Naive B cell (primary cell): ENCODE measurements at regions not wholly inside any gene's neighbourhood (a gene's known extent, or its start where the extent isn't known, plus 50 kb on each side); places are given as distances from the start of the nearest gene placed in this dataset.
A peak's percentile ranks its signal among the peaks of the same experiment; 100 is the strongest.

Experiments used
- ATAC-seq, 2 donors: fragments of 150-1000 bp; cut with Tn5 transposase; 2 replicates each; pipeline ENCODE4 v1.10.0; 2021; ENCODE audit warnings: low read depth in 2 of 2, mild to moderate bottlenecking in 2 of 2, moderate library complexity in 2 of 2
- DNase-seq: peaks from one replicate; pipeline ENCODE4 v3.0.0; 2022
- H3K27ac Mint-ChIP-seq, 6 donors: one replicate each; pipeline ENCODE4 v1.8.0; 2020 to 2022; ENCODE audit warnings: mild to moderate bottlenecking in 6 of 6, mixed read lengths in 6 of 6, moderate library complexity in 5 of 6, inconsistent platforms in 2 of 6
- H3K27me3 Mint-ChIP-seq, 3 donors: one replicate each; pipeline ENCODE4 v1.8.0; 2021 to 2022; ENCODE audit warnings: mixed read lengths in 3 of 3, mild to moderate bottlenecking in 1 of 3
- H3K36me3 Mint-ChIP-seq, 2 donors: one replicate each; pipeline ENCODE4 v1.8.0; 2020 to 2022; ENCODE audit warnings: mixed read lengths in 2 of 2, inconsistent platforms in 1 of 2, mild to moderate bottlenecking in 1 of 2
- H3K4me1 Mint-ChIP-seq, 3 donors: one replicate each; pipeline ENCODE4 v1.8.0; 2020 to 2022; ENCODE audit warnings: mixed read lengths in 3 of 3, inconsistent platforms in 1 of 3, mild to moderate bottlenecking in 1 of 3, moderate library complexity in 1 of 3
- H3K4me3 Mint-ChIP-seq, 8 donors: one replicate each; pipeline ENCODE4 v1.8.0; 2020 to 2022; ENCODE audit warnings: mild to moderate bottlenecking in 8 of 8, mixed read lengths in 8 of 8, moderate library complexity in 8 of 8, inconsistent platforms in 2 of 8
- H3K9me3 Mint-ChIP-seq, 7 donors: one replicate each; pipeline ENCODE4 v1.8.0; 2020 to 2022; ENCODE audit warnings: mixed read lengths in 7 of 7, mild to moderate bottlenecking in 5 of 7, inconsistent platforms in 2 of 7, moderate library complexity in 1 of 7

GRCh38 chr4:185896817-185897488, 85.0 kb upstream of the SORBS2 start:
- Mint-ChIP-seq H3K4me1 (peaks cover 3 to 6% (median 3%) of the 10 kb centered on the region in 3 donors), H3K4me3 (peak overlapping the region in 1 of 8 donors; percentile 74), H3K27ac (no peak overlapping the region), H3K36me3 (no peaks in the 10 kb centered on the region), H3K9me3 (peaks cover 0 to 4% (median 0%) of the 10 kb centered on the region in 7 donors), H3K27me3 (peaks cover 23 to 46% (median 29%) of the 10 kb centered on the region in 3 donors)
- no peak for ATAC-seq
- DNase-seq = no peak

DNA sequence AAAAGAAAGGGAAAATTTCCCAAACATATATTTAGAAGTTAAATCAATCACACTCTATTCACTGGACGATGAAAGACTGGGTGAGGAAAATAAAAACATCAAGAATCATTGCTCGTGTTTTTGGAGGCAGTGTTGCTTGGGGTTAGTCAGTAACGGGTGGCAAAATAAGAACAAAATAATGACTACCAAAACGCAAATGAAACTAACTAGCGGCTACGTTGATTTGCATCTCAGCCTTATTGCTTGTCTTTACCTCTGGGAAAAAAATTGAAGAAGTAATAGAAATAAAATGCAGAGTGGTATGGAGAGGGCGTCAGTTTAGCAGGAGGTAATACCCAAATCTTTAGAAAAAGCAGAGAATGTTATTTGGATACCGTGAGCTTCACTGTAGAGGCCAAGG, 86.4 kb upstream of the SORBS2 start:
- Mint-ChIP-seq H3K9me3 (peaks cover 0 to 2% (median 0%) of the 10 kb centered on the region in 7 donors), H3K27ac (no peak overlapping the region), H3K4me3 (no peak overlapping the region), H3K4me1 (peaks cover 3 to 6% (median 3%) of the 10 kb centered on the region in 3 donors), H3K27me3 (peaks cover 21 to 31% (median 23%) of the 10 kb centered on the region in 3 donors), H3K36me3 (no peaks in the 10 kb centered on the region)
- no peak for ATAC-seq
- no peak for DNase-seq

GRCh38 chr4:185899833-185900232, 87.8 kb upstream of the SORBS2 start:
- H3K4me1 Mint-ChIP-seq = peaks cover 3 to 6% (median 3%) of the 10 kb centered on the region in 3 donors
- no peak overlapping the region for H3K4me3 Mint-ChIP-seq
- no peaks in the 10 kb centered on the region for H3K36me3 Mint-ChIP-seq
- ATAC-seq (no peak), DNase-seq (no peak)
- H3K27me3 Mint-ChIP-seq = peaks cover 21 to 28% (median 23%) of the 10 kb centered on the region in 3 donors
- H3K9me3 Mint-ChIP-seq = peaks cover 0 to 2% (median 0%) of the 10 kb centered on the region in 7 donors
- H3K27ac Mint-ChIP-seq = no peak overlapping the region

DNA sequence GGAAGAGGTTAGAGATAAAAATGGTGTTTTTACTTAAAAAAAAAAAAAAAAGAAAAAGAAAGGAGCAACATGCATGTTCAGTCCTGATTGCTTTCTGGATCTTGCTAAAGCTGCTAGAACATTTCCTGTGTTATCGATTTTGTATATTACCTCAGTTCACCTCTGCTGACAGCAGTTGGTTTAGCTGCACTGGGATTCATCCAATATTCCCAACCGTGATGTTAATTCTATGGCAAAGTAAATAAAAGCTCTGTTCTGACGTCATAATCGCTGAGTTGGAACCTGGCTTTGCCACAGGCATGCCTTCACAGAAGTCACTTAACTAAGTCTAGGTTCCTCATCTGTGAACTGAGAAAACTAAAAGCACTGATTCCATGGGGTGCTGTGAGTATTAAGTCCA, 90.7 kb upstream of the SORBS2 start:
- DNase-seq = no peak
- Mint-ChIP-seq H3K9me3 (peaks cover 0 to 2% (median 0%) of the 10 kb centered on the region in 7 donors), H3K4me3 (no peak overlapping the region), H3K27me3 (peaks cover 11 to 23% (median 21%) of the 10 kb centered on the region in 3 donors), H3K27ac (no peak overlapping the region), H3K36me3 (no peaks in the 10 kb centered on the region), H3K4me1 (no peaks in the 10 kb centered on the region)
- no peak for ATAC-seq

DNA sequence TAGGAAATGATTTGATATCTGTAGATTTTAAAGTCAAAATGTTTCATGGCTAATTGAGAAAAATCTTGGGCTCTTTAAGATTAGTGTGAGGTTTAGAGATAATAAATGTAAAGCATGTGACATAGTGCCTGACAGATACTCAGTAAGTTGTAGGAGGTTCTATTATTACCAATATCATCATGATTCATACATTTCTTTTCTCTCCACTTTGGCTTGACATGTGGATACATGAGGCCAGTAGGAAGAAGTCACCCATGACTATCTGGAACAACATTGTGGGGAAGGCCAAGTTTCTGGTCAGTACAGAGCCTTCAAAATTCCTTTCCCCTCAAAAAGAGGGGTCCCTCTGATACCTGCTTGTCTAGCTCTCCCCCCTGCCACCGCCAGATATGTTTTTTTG, 91.2 kb upstream of the SORBS2 start:
- ATAC-seq (no peak), DNase-seq (no peak)
- Mint-ChIP-seq H3K27ac (no peak overlapping the region), H3K36me3 (no peaks in the 10 kb centered on the region), H3K27me3 (peaks cover 9 to 18% (median 18%) of the 10 kb centered on the region in 3 donors), H3K4me3 (no peak overlapping the region), H3K9me3 (peaks cover 0 to 2% (median 0%) of the 10 kb centered on the region in 7 donors), H3K4me1 (no peaks in the 10 kb centered on the region)

DNA sequence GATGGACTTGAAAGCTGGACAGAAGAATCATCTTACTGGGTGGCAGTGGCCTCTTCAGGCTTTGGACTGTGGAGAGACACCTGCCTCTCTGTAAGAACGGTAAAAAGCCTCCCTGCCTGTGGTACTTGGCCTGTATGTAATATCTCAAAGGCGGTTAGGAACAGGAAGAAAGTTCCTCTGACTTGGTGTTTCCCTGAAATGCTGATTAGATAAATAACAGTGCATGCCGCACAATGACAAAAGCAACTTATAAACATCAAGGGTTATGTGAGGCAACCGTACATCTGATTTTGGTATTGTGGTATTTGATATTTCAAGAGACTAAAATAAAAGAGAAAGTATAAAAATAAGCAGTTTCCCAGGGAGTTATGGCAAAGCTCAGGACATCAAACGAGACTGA, 92.4 kb upstream of the SORBS2 start:
- H3K4me3 Mint-ChIP-seq = no peak overlapping the region
- ATAC-seq = no peak

GRCh38 chr4:185909972-185910371, 98.0 kb upstream of the SORBS2 start:
- Mint-ChIP-seq H3K36me3 (no peaks in the 10 kb centered on the region), H3K4me1 (no peaks in the 10 kb centered on the region), H3K9me3 (no peaks in the 10 kb centered on the region), H3K27ac (no peak overlapping the region), H3K4me3 (no peak overlapping the region), H3K27me3 (peaks cover 0 to 13% (median 0%) of the 10 kb centered on the region in 3 donors)
- DNase-seq (no peak), ATAC-seq (no peak)

More for the DNA sequence above, 92.4 kb upstream of the SORBS2 start:
- DNase-seq = no peak
- Mint-ChIP-seq H3K36me3 (no peaks in the 10 kb centered on the region), H3K4me1 (no peaks in the 10 kb centered on the region), H3K27me3 (peaks cover 0 to 19% (median 10%) of the 10 kb centered on the region in 3 donors), H3K9me3 (no peaks in the 10 kb centered on the region), H3K27ac (no peak overlapping the region)

DNA sequence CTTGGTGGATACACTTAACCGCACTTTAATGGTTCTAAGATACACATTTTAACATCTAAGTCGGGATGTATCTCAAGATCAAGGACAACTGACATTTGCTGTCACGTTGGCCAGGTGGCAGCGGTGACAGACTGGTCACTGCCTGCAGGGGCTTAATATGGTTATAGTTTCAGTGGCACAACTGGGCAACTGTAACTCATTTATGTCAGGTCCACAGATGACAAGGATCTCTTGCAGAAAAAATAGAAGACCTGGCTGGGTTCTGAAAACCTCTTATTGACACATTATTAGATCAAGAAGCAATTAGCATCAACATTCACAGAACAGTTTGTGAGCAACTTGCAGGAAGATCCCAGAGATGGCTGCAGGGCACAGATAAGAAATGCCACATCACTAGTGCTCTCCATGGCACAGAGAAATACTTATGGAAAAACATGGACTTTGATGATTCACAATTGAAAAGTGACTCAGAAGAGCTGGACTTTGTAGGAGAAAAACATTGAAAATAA, 99.6 kb upstream of the SORBS2 start:
- no peaks in the 10 kb centered on the region for H3K36me3 Mint-ChIP-seq
- peaks cover 0 to 15% (median 9%) of the 10 kb centered on the region in 3 donors for H3K27me3 Mint-ChIP-seq
- no peak overlapping the region for H3K27ac Mint-ChIP-seq
- H3K4me3 Mint-ChIP-seq = no peak overlapping the region
- H3K4me1 Mint-ChIP-seq = no peaks in the 10 kb centered on the region
- no peak for DNase-seq
- no peak for ATAC-seq
- peaks cover 0 to 5% (median 0%) of the 10 kb centered on the region in 7 donors for H3K9me3 Mint-ChIP-seq

GRCh38 chr4:185912779-185913178, 100.8 kb upstream of the SORBS2 start:
- Mint-ChIP-seq H3K27me3 (peaks cover 0 to 14% (median 9%) of the 10 kb centered on the region in 3 donors), H3K4me1 (no peaks in the 10 kb centered on the region), H3K4me3 (no peak overlapping the region), H3K9me3 (peaks cover 0 to 5% (median 0%) of the 10 kb centered on the region in 7 donors), H3K36me3 (no peaks in the 10 kb centered on the region), H3K27ac (no peak overlapping the region)
- ATAC-seq = no peak
- DNase-seq = no peak

DNA sequence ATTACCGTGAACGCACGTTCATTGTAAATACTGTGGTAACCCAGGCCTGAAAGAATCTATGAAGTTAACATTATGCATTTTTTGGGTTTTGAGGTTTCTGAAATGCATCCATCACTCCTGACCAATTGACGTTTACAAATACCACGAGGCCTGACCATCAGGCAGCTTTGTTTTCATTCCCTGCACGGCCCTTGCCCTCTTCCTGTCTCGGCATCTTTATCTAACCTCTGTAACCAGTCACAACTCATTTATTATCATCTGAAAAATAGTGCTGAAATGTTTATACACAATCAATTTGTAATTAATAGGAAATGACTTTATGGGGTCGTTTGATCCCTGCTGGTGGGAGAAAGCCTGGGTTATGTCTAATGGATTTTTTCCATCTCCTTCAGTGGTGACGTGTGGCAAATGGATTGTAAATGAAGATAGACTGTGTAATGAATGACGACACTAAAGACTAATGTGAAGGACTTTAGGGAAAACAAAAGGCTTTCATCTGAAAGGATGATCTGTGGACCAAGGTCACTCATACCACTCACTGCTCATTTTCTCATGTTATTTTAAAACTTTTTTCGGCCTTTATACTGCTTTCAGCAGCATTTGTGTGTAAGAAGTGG, 102.7 kb upstream of the SORBS2 start:
- Mint-ChIP-seq H3K36me3 (no peaks in the 10 kb centered on the region), H3K9me3 (peaks cover 0 to 5% (median 0%) of the 10 kb centered on the region in 7 donors), H3K4me3 (no peak overlapping the region), H3K27ac (no peak overlapping the region), H3K4me1 (no peaks in the 10 kb centered on the region), H3K27me3 (peaks cover 0 to 14% (median 9%) of the 10 kb centered on the region in 3 donors)
- DNase-seq = no peak
- no peak for ATAC-seq

GRCh38 chr4:185915271-185915670, 103.3 kb upstream of the SORBS2 start:
- no peak overlapping the region for H3K27ac Mint-ChIP-seq
- H3K36me3 Mint-ChIP-seq = no peaks in the 10 kb centered on the region
- DNase-seq (no peak), ATAC-seq (no peak)
- H3K4me3 Mint-ChIP-seq = no peak overlapping the region
- H3K9me3 Mint-ChIP-seq = peaks cover 0 to 5% (median 0%) of the 10 kb centered on the region in 7 donors
- no peaks in the 10 kb centered on the region for H3K4me1 Mint-ChIP-seq
- peaks cover 0 to 12% (median 9%) of the 10 kb centered on the region in 3 donors for H3K27me3 Mint-ChIP-seq

- H3K4me1 Mint-ChIP-seq = no peaks in the 10 kb centered on the region
- H3K9me3 Mint-ChIP-seq = peaks cover 0 to 5% (median 0%) of the 10 kb centered on the region in 7 donors
- peak overlapping the region in 1 of 6 donors; percentile 41 for H3K27ac Mint-ChIP-seq
- no peak overlapping the region for H3K4me3 Mint-ChIP-seq
- no peak for DNase-seq
- no peak for ATAC-seq
- H3K36me3 Mint-ChIP-seq = no peaks in the 10 kb centered on the region
- peaks cover 0 to 9% (median 8%) of the 10 kb centered on the region in 3 donors for H3K27me3 Mint-ChIP-seq
Observed at GRCh38 chr4:185915817-185916216, 103.8 kb upstream of the SORBS2 start.

GRCh38 chr4:185916231-185916630, 104.2 kb upstream of the SORBS2 start:
- H3K4me3 Mint-ChIP-seq = no peak overlapping the region
- ATAC-seq (no peak), DNase-seq (no peak)
- H3K27me3 Mint-ChIP-seq = peaks cover 0 to 9% (median 8%) of the 10 kb centered on the region in 3 donors
- H3K36me3 Mint-ChIP-seq = no peaks in the 10 kb centered on the region
- no peak overlapping the region for H3K27ac Mint-ChIP-seq
- H3K4me1 Mint-ChIP-seq = no peaks in the 10 kb centered on the region
- H3K9me3 Mint-ChIP-seq = peaks cover 0 to 5% (median 0%) of the 10 kb centered on the region in 7 donors

- DNase-seq = no peak
- no peak overlapping the region for H3K27ac Mint-ChIP-seq
- ATAC-seq = no peak
- H3K27me3 Mint-ChIP-seq = peaks cover 2 to 13% (median 8%) of the 10 kb centered on the region in 3 donors
- no peaks in the 10 kb centered on the region for H3K4me1 Mint-ChIP-seq
- H3K9me3 Mint-ChIP-seq = peaks cover 0 to 5% (median 0%) of the 10 kb centered on the region in 7 donors
- no peak overlapping the region for H3K4me3 Mint-ChIP-seq
- H3K36me3 Mint-ChIP-seq = no peaks in the 10 kb centered on the region
Observed at GRCh38 chr4:185916683-185917082, 104.7 kb upstream of the SORBS2 start.
